ENCODE measurements at regions not wholly inside any gene's neighbourhood (a gene's known extent, or its start where the extent isn't known, plus 50 kb on each side); places are given as distances from the start of the nearest gene placed in this dataset.

DNA sequence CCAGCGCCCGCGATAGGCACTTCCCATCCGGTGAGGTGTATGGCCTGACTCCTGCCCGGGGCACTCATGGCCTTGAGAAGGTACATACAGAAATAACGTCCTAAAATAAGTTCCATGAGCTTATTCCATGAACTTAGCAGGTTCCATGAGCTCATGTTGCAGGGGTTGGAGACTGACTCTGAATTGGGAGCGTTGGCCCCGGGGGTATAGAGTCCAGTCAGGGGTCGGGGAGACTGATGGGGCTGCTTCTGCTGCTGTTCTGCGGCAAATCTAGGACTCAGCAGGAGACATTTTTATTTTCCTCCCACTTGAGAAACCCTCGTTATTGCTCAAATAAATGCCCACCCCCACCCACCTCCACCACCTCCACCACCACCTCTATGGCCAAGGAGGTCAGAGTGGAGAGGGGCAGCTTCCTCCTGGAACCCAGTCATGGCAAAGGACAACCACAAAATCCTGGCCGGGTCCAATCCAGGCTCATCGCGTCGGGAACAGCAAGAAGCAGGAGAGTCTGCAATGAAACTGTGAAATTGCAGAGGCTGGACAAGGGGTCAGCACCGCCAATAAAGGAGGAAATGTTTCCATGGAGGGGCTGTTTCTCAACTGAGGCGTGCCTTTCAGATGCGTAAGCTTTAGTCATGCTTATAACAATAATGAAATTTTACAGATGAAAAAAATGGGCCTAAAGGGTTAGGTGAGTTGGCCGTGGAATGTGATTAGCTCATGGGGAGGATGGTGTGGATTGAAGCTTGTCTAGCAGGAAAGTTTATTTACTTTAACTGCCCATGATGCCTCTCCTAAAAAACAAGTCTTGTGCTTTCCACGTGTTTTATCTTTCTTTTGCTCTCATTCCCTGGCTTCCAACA is 136.6 kb upstream of the ALKAL2 start:
- 87 to 93% (median 89%) methylated on average over 20 of the region's 20 CpGs for WGBS, 5 donors
- intact Hi-C loops (cut with DNase I; ENCODE audit: low total_unique reads), result no loop called here
- no peaks in the 10 kb centered on the region for H3K36me3 ChIP-seq
- no peak for TF ChIP-seq POLR2A (IDR thresholded peaks at IDR 0.05)
- TF ChIP-seq, protein P1, sequence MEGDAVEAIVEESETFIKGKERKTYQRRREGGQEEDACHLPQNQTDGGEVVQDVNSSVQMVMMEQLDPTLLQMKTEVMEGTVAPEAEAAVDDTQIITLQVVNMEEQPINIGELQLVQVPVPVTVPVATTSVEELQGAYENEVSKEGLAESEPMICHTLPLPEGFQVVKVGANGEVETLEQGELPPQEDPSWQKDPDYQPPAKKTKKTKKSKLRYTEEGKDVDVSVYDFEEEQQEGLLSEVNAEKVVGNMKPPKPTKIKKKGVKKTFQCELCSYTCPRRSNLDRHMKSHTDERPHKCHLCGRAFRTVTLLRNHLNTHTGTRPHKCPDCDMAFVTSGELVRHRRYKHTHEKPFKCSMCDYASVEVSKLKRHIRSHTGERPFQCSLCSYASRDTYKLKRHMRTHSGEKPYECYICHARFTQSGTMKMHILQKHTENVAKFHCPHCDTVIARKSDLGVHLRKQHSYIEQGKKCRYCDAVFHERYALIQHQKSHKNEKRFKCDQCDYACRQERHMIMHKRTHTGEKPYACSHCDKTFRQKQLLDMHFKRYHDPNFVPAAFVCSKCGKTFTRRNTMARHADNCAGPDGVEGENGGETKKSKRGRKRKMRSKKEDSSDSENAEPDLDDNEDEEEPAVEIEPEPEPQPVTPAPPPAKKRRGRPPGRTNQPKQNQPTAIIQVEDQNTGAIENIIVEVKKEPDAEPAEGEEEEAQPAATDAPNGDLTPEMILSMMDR (IDR thresholded peaks at IDR 0.05 in 8 of 11, conservative IDR thresholded peaks at IDR 0.05 in 3 of 11), result no peak
- no peak for TF ChIP-seq POLR2AphosphoS5 (IDR thresholded peaks at IDR 0.05)
- no peak overlapping the region for H3K27ac ChIP-seq
- no peak for DNase-seq
- no peaks in the 10 kb centered on the region for H3K9me3 ChIP-seq
- no peak overlapping the region for H3K4me3 ChIP-seq
- peaks cover 0 to under 1% (median 0%) of the 10 kb centered on the region in 7 donors for H3K27me3 ChIP-seq (replicated peaks in 1 of 7)
- peaks cover 0 to 8% (median 4%) of the 10 kb centered on the region in 6 donors for H3K4me1 ChIP-seq

DNA sequence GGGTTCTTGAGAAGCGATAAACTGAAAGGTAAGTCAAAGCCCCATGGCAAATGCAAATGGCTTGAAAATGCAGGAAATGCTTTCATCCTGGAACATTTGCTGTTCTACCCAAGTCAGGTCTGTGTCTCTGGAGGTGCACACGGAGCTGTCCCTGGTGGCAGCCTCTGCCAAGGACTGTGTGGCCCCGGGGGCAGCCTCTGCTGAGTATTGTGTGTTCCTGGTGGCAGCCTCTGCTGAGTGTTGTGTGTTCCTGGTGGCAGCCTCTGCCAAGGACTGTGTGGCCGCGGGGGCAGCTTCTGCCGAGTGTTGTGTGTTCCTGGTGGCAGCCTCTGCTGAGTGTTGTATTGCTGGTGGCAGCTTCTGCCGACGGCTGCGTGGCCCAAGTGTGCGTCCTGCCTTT is 135.6 kb upstream of the ALKAL2 start:
- no peak overlapping the region for H3K4me3 ChIP-seq
- TF ChIP-seq, protein P1 (IDR thresholded peaks at IDR 0.05 in 8 of 11, conservative IDR thresholded peaks at IDR 0.05 in 3 of 11), result no peak
- no peaks in the 10 kb centered on the region for H3K9me3 ChIP-seq
- intact Hi-C loops (cut with DNase I; ENCODE audit: low total_unique reads), result no loop called here
- H3K27ac ChIP-seq, result no peak overlapping the region
- 33 to 46% (median 41%) methylated on average over 7 to 10 of the region's 10 CpGs for WGBS, 5 donors
- no peaks in the 10 kb centered on the region for H3K36me3 ChIP-seq
- H3K4me1 ChIP-seq, result no peaks in the 10 kb centered on the region
- no peak for DNase-seq
- no peaks in the 10 kb centered on the region for H3K27me3 ChIP-seq (replicated peaks in 1 of 7)

DNA sequence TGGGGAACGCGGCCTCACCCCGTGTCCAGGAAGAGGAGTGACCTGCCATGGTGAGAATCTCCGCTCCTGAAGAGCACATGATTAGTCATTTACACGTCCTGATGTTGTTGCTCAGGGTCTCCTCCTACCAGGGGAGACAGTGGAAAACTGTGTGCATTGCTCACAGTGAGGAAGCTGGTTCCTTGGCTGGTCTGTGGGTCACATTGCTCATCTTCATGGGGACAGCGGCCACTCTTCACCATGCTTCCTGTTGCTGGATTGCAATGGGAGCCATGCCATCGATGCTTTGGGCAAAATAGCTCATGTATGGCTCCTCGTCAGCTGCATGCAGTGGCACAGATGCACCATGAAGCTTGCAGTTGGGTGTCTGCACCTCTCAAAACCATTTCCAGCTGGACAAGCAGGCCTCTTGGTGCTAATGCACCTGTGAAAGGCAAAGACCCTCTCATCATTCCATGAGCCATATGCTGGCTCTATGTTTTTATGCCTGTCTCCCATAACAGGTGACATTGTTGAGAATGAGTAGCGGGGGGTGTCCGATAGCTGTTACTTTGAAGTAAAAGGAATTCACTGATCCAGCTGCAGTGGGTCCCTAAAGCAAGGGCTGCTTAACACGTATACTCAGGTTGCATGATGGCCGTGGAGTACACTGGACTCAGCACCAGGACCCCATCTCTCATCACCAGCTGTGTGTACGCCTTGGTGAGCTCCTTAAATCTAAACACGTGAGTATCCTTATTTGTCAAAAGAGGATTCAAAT is 135.0 kb upstream of the ALKAL2 start:
- Histone ChIP-seq H3K27me3 (replicated peaks in 1 of 7) (peaks cover 0 to 1% (median 0%) of the 10 kb centered on the region in 7 donors), H3K4me1 (no peaks in the 10 kb centered on the region), H3K27ac (no peak overlapping the region), H3K36me3 (no peaks in the 10 kb centered on the region), H3K9me3 (no peaks in the 10 kb centered on the region), H3K4me3 (no peak overlapping the region)
- intact Hi-C loops (cut with DNase I; ENCODE audit: low total_unique reads), result no loop called here
- DNase-seq, result no peak
- no peak for TF ChIP-seq POLR2AphosphoS5 (IDR thresholded peaks at IDR 0.05)
- WGBS, 5 donors, result 84 to 93% (median 88%) methylated on average over 10 to 14 of the region's 14 CpGs

DNA sequence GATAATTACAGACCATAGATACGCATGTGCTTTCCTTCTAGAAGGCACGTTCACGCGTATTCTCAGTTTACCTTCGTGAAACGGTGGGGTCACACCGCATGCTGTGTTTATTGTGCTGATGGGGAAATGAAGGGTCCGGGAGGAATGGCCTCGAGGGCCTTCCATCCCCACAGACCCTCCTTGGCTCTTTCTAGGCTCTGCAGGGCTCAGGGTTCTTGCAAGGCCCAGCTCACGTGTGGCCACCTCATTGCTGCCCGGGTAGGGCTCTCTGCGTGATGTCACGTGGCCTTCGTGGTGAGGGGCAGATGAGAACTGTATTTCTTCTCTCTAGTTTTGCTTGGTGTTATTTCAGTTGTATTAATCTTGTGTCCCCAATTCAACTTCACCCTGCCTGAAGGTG is 133.5 kb upstream of the ALKAL2 start:
- no peak overlapping the region for H3K27ac ChIP-seq
- 89 to 92% (median 91%) methylated on average over 14 of the region's 14 CpGs for WGBS, 5 donors
- intact Hi-C loops (cut with DNase I; ENCODE audit: low total_unique reads), result no loop called here
- H3K27me3 ChIP-seq (replicated peaks in 1 of 7), result peaks cover 0 to 10% (median 0%) of the 10 kb centered on the region in 7 donors
- no peak for DNase-seq
- H3K36me3 ChIP-seq, result no peaks in the 10 kb centered on the region
- TF ChIP-seq, protein P1 (IDR thresholded peaks at IDR 0.05 in 8 of 11, conservative IDR thresholded peaks at IDR 0.05 in 3 of 11), result no peak
- TF ChIP-seq POLR2A (IDR thresholded peaks at IDR 0.05) (no peak), POLR2AphosphoS5 (IDR thresholded peaks at IDR 0.05) (no peak)
- H3K4me1 ChIP-seq, result no peaks in the 10 kb centered on the region
- no peaks in the 10 kb centered on the region for H3K9me3 ChIP-seq
- no peak overlapping the region for H3K4me3 ChIP-seq

Measured in spleen (tissue), 11 donors.